H1 (cell line): ENCODE measurements at regions not wholly inside any gene's neighbourhood (a gene's known extent, or its start where the extent isn't known, plus 50 kb on each side); places are given as distances from the start of the nearest gene placed in this dataset.

ENCODE experiments used
- CTCF ChIA-PET: fragments of 300-600 bp; sonication (Branson Sonifier 250); formaldehyde crosslinking; loops from one replicate; lab custom pipeline; 2021; ENCODE audit not compliant: partially characterized antibody; lab: Charles Lee
- POLR2A ChIA-PET: fragments of 300-600 bp; sonication (Branson Sonifier 250); formaldehyde crosslinking; loops from one replicate; lab custom pipeline; 2021; ENCODE audit warnings: inconsistent platforms; ENCODE audit not compliant: partially characterized antibody; lab: Charles Lee
- DNase-seq, 2 experiments: peaks; one replicate each; pipeline versions ENCODE4 v3.0.0 to v3.0.0-alpha.2; 2010 to 2022; ENCODE audit warnings: low spot score in 2 of 2, low read depth in 1 of 2, mixed read lengths in 1 of 2
- FAIRE-seq: peaks from 2 replicates; lab custom pipeline; 2011; peaks lifted over from hg19 to GRCh38; lab: Jason Lieb, UNC
- H2AFZ ChIP-seq: 2 replicates; pipeline ENCODE4 v1.8.1; 2012; ENCODE audit warnings: low read length, inconsistent platforms
- H2AK5ac ChIP-seq: 2 replicates; pipeline ENCODE4 v1.6.1; 2013; ENCODE audit warnings: low read depth, low read length
- H2BK120ac ChIP-seq: replicated peaks from 2 replicates; pipeline ENCODE3; 2013; ENCODE audit warnings: low read depth, low read length, inconsistent platforms
- H2BK12ac ChIP-seq: 2 replicates; pipeline ENCODE4 v1.6.1; 2013; ENCODE audit warnings: low read depth, low read length
- H2BK15ac ChIP-seq: 2 replicates; pipeline ENCODE4 v1.6.1; 2013; ENCODE audit warnings: low read length
- H2BK20ac ChIP-seq: 2 replicates; pipeline ENCODE4 v1.6.1; 2013; ENCODE audit warnings: low read length
- H2BK5ac ChIP-seq: 2 replicates; pipeline ENCODE4 v1.6.1; 2013; ENCODE audit warnings: low read depth, low read length
- H3K14ac ChIP-seq: 2 replicates; pipeline ENCODE4 v1.6.1; 2013; ENCODE audit warnings: inconsistent platforms; ENCODE audit not compliant: insufficient read length
- H3K18ac ChIP-seq: 2 replicates; pipeline ENCODE4 v1.6.1; 2013; ENCODE audit warnings: low read length; ENCODE audit errors: extremely low read depth
- H3K23ac ChIP-seq: 2 replicates; pipeline ENCODE4 v1.6.1; 2013; ENCODE audit warnings: inconsistent platforms; ENCODE audit not compliant: insufficient read length
- H3K23me2 ChIP-seq: 2 replicates; pipeline ENCODE4 v1.6.1; 2013; ENCODE audit warnings: low read depth, low read length
- H3K27ac ChIP-seq: 2 replicates; pipeline ENCODE4 v1.6.1; 2011; ENCODE audit warnings: low read depth, low read length, inconsistent platforms
- H3K27me3 ChIP-seq, 4 experiments: replicated peaks in 1 of 4; 1 replicate in 1 of 4; 2 replicates in 3 of 4; pipeline versions ENCODE4 v1.6.1 to v1.8.1; 2011 to 2013; ENCODE audit warnings: low read length in 3 of 4, mild to moderate bottlenecking in 3 of 4, inconsistent platforms in 2 of 4, mixed read lengths in 2 of 4, moderate library complexity in 1 of 4; ENCODE audit not compliant: control insufficient read depth in 3 of 4, insufficient read depth in 3 of 4; ENCODE audit errors: extremely low read depth in 1 of 4
- H3K36me3 ChIP-seq, 4 experiments: 2 replicates each; pipeline versions ENCODE4 v1.6.1 to v1.8.1; 2011 to 2013; ENCODE audit warnings: mild to moderate bottlenecking in 4 of 4, low read length in 3 of 4, moderate library complexity in 2 of 4, control low read depth in 1 of 4, inconsistent platforms in 1 of 4; ENCODE audit not compliant: insufficient read depth in 4 of 4, control insufficient read depth in 2 of 4
- H3K4ac ChIP-seq: replicated peaks from 2 replicates; pipeline ENCODE3; 2013; ENCODE audit warnings: low read length, low read depth, mixed read lengths, inconsistent platforms; ENCODE audit not compliant: insufficient read length
- H3K4me1 ChIP-seq, 4 experiments: replicated peaks in 1 of 4; 1 replicate in 1 of 4; 2 replicates in 3 of 4; pipeline versions ENCODE4 v1.6.1 to v1.8.1; 2011 to 2013; ENCODE audit warnings: low read length in 3 of 4, inconsistent platforms in 2 of 4, mixed read lengths in 1 of 4; ENCODE audit not compliant: insufficient read depth in 4 of 4, control insufficient read depth in 3 of 4
- H3K4me2 ChIP-seq, 2 experiments: 2 replicates each; pipeline versions ENCODE4 v1.6.1 to v1.8.1; 2011 to 2013; ENCODE audit warnings: low read depth in 2 of 2, low read length in 2 of 2, control low read depth in 1 of 2, inconsistent platforms in 1 of 2, mild to moderate bottlenecking in 1 of 2; ENCODE audit not compliant: insufficient read depth in 1 of 2
- H3K4me3 ChIP-seq, 4 experiments: fragments of 200-600, 300-600 bp in 1 of 4; sonication (generic), shearing (Covaris generic), sonication (Bioruptor Twin) in 1 of 4; 2 replicates each; pipeline versions ENCODE4 v1.5.1 to v1.8.1; 2011 to 2016; ENCODE audit warnings: low read length in 4 of 4, low read depth in 3 of 4, control low read depth in 2 of 4, inconsistent platforms in 2 of 4, mild to moderate bottlenecking in 2 of 4, mixed read lengths in 1 of 4, moderate library complexity in 1 of 4; ENCODE audit not compliant: insufficient read depth in 2 of 4; ENCODE audit errors: extremely low read depth in 1 of 4
- H3K56ac ChIP-seq: replicated peaks from 2 replicates; pipeline ENCODE3; 2013; ENCODE audit warnings: low read depth, mild to moderate bottlenecking, mixed read lengths, low read length, inconsistent platforms; ENCODE audit not compliant: insufficient read length
- H3K79me1 ChIP-seq: 2 replicates; pipeline ENCODE4 v1.6.1; 2013; ENCODE audit warnings: low read depth, low read length, control low read depth
- H3K79me2 ChIP-seq, 2 experiments: 2 replicates each; pipeline versions ENCODE4 v1.6.1 to v1.8.1; 2012 to 2013; ENCODE audit warnings: low read length in 2 of 2, mild to moderate bottlenecking in 2 of 2, inconsistent platforms in 1 of 2; ENCODE audit not compliant: insufficient read depth in 2 of 2, control insufficient read depth in 1 of 2
- H3K9ac ChIP-seq, 4 experiments: replicated peaks in 1 of 4; 1 replicate in 1 of 4; 2 replicates in 3 of 4; pipeline versions ENCODE4 v1.6.1 to v1.8.1; 2011 to 2013; ENCODE audit warnings: low read depth in 3 of 4, low read length in 3 of 4, control low read depth in 2 of 4, mild to moderate bottlenecking in 2 of 4, moderate library complexity in 2 of 4, inconsistent platforms in 1 of 4; ENCODE audit errors: extremely low read depth in 1 of 4
- H3K9me3 ChIP-seq, 2 experiments: 2 replicates each; pipeline versions ENCODE4 v1.6.1 to v1.8.1; 2012 to 2013; ENCODE audit warnings: mild to moderate bottlenecking in 2 of 2, moderate library complexity in 2 of 2, control low read depth in 1 of 2, inconsistent platforms in 1 of 2, low read depth in 1 of 2, low read length in 1 of 2, mixed read lengths in 1 of 2; ENCODE audit not compliant: insufficient read depth in 2 of 2
- H4K20me1 ChIP-seq, 2 experiments: replicated peaks in 1 of 2; 2 replicates each; pipeline versions ENCODE3 to v1.8.1; 2011 to 2013; ENCODE audit warnings: inconsistent platforms in 2 of 2, low read length in 2 of 2, mild to moderate bottlenecking in 1 of 2; ENCODE audit not compliant: insufficient read depth in 2 of 2, control insufficient read depth in 1 of 2
- H4K5ac ChIP-seq: 2 replicates; pipeline ENCODE4 v1.6.1; 2013; ENCODE audit warnings: low read length, low read depth, mixed read lengths, inconsistent platforms; ENCODE audit not compliant: insufficient read length
- H4K8ac ChIP-seq: 2 replicates; pipeline ENCODE4 v1.8.0; 2013; ENCODE audit warnings: mild to moderate bottlenecking, moderate library complexity, low read length, inconsistent platforms; ENCODE audit not compliant: insufficient read depth; ENCODE audit errors: extremely low read depth
- H4K91ac ChIP-seq: replicated peaks from 2 replicates; pipeline ENCODE3; 2013; ENCODE audit warnings: low read length, mixed read lengths, inconsistent platforms; ENCODE audit not compliant: insufficient read length
- BRCA1 ChIP-seq: IDR thresholded peaks from 2 replicates; pipeline ENCODE4 v1.6.1; 2012; ENCODE audit warnings: low read depth, low read length, improper control_type of control experiment
- FOSL1 ChIP-seq: IDR thresholded peaks from 2 replicates; pipeline ENCODE4 v1.6.1; 2011; ENCODE audit warnings: mild to moderate bottlenecking, low read depth, low read length, moderate library complexity; ENCODE audit not compliant: insufficient read depth
- PHF8 ChIP-seq: fragments of 200-600 bp; sonication (generic); conservative IDR thresholded peaks from 2 replicates; pipeline ENCODE4 v1.7.1; 2012; ENCODE audit warnings: low read depth, mild to moderate bottlenecking, inconsistent platforms, low read length, moderate library complexity
- POU5F1 ChIP-seq: IDR thresholded peaks from 2 replicates; pipeline ENCODE4 v1.6.1; 2011; ENCODE audit warnings: low read depth, mild to moderate bottlenecking, low read length, moderate library complexity
- ZNF274 ChIP-seq: IDR thresholded peaks from 2 replicates; pipeline ENCODE4 v1.7.0; 2012; ENCODE audit warnings: low read length, borderline replicate concordance; ENCODE audit errors: extremely low read depth
- WGBS, 2 experiments: shearing (Covaris generic) in 1 of 2; methylation state at CpG; one replicate each; pipeline versions ENCODE4 v1.1.6 to v1.1.7; 2013 to 2015; ENCODE audit warnings: low lambda C conversion rate in 2 of 2, mixed read lengths in 2 of 2, inconsistent platforms in 1 of 2, low coverage in 1 of 2, missing lambda C conversion rate in 1 of 2; ENCODE audit not compliant: insufficient replicate concordance in 2 of 2, insufficient coverage in 1 of 2, insufficient read length in 1 of 2; ENCODE audit errors: extremely low coverage in 1 of 2, missing lambda C conversion rate in 1 of 2; 5-methylcytosine and 5-hydroxymethylcytosine counted together
- TF ChIP-seq, protein P1 (sequence below), 3 experiments: IDR thresholded peaks; 1 replicate in 2 of 3; 2 replicates in 1 of 3; pipeline versions ENCODE4 v1.5.1 to v1.6.1; 2011; ENCODE audit warnings: low read length in 3 of 3, mild to moderate bottlenecking in 3 of 3, inconsistent platforms in 2 of 3, low read depth in 1 of 3, moderate library complexity in 1 of 3; ENCODE audit not compliant: insufficient read depth in 1 of 3; ENCODE audit errors: control extremely low read depth in 1 of 3
- TF ChIP-seq, protein P2 (sequence below): IDR thresholded peaks from 2 replicates; pipeline ENCODE4 v1.6.1; 2012; ENCODE audit warnings: inconsistent platforms

DNA sequence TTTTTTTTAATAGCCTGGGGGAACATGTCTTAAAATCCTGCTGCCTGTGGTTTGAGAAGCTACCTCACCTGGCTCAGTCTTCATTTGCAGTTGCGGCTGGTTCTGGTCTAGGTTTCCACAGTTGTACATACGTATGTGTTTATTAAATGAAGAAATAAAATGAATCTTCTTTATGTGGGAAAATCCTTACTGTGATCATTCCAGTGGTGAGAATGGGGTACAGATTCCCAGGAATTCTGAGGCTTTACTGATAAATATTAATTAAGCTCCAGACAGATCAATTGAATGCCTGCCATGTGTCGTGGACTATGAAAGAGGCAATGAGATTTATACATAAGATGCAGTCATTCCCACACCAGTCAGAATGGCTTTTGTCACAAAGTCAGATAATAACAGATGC lies 356.1 kb upstream of the GRM7 start:
- H2BK20ac ChIP-seq: no peak overlapping the region
- H2AK5ac ChIP-seq: no peak overlapping the region
- ChIA-PET POLR2A (no interaction called here), CTCF (no interaction called here)
- no peak overlapping the region for H2AFZ ChIP-seq
- no peak overlapping the region for H2BK120ac ChIP-seq
- no peak overlapping the region for H4K5ac ChIP-seq
- no peak overlapping the region for H3K23ac ChIP-seq
- no peak overlapping the region for H3K18ac ChIP-seq
- H3K9me3 ChIP-seq: no peaks in the 10 kb centered on the region; a peak in 1 of 4 replicates
- no peak overlapping the region for H2BK12ac ChIP-seq
- no peak overlapping the region for H3K4me3 ChIP-seq
- H3K14ac ChIP-seq: no peak overlapping the region
- no peak overlapping the region for H3K4me2 ChIP-seq
- H3K79me1 ChIP-seq: no peaks in the 10 kb centered on the region; the same call in 1 of the 2 replicates
- H2BK5ac ChIP-seq: no peak overlapping the region
- no peaks in the 10 kb centered on the region for H3K23me2 ChIP-seq
- H4K20me1 ChIP-seq: no peaks in the 10 kb centered on the region
- no peak overlapping the region for H3K4ac ChIP-seq
- H3K56ac ChIP-seq: no peak overlapping the region
- FAIRE-seq: no peak
- H3K27ac ChIP-seq: no peak overlapping the region
- no peak overlapping the region for H3K9ac ChIP-seq
- DNase-seq: no peak
- no peaks in the 10 kb centered on the region for H3K4me1 ChIP-seq
- 99% methylated on average over 3 of the region's 3 CpGs; no CpG with 5 or more reads in 1 of the 2 experiments for WGBS, 2 experiments
- TF ChIP-seq FOSL1: no peak
- TF ChIP-seq ZNF274: no peak
- no peak for TF ChIP-seq POU5F1
- TF ChIP-seq, protein P1, sequence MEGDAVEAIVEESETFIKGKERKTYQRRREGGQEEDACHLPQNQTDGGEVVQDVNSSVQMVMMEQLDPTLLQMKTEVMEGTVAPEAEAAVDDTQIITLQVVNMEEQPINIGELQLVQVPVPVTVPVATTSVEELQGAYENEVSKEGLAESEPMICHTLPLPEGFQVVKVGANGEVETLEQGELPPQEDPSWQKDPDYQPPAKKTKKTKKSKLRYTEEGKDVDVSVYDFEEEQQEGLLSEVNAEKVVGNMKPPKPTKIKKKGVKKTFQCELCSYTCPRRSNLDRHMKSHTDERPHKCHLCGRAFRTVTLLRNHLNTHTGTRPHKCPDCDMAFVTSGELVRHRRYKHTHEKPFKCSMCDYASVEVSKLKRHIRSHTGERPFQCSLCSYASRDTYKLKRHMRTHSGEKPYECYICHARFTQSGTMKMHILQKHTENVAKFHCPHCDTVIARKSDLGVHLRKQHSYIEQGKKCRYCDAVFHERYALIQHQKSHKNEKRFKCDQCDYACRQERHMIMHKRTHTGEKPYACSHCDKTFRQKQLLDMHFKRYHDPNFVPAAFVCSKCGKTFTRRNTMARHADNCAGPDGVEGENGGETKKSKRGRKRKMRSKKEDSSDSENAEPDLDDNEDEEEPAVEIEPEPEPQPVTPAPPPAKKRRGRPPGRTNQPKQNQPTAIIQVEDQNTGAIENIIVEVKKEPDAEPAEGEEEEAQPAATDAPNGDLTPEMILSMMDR (IDR thresholded peaks at IDR 0.05; ENCODE audit: control extremely low read depth in 1 of 3, insufficient read depth in 1 of 3, low read depth in 1 of 3, low read length in 3 of 3): no peak
- no peak for TF ChIP-seq BRCA1
- TF ChIP-seq, protein P2, sequence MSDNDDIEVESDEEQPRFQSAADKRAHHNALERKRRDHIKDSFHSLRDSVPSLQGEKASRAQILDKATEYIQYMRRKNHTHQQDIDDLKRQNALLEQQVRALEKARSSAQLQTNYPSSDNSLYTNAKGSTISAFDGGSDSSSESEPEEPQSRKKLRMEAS: no peak
- no peak for TF ChIP-seq PHF8
- no peaks in the 10 kb centered on the region for H3K36me3 ChIP-seq
- no peaks in the 10 kb centered on the region for H3K27me3 ChIP-seq
- H3K79me2 ChIP-seq: no peaks in the 10 kb centered on the region
- H4K8ac ChIP-seq: no peak overlapping the region
- H2BK15ac ChIP-seq: no peak overlapping the region
- H4K91ac ChIP-seq: no peak overlapping the region
